DOHH2 (cell line): ENCODE measurements at regions not wholly inside any gene's neighbourhood (a gene's known extent, or its start where the extent isn't known, plus 50 kb on each side); places are given as distances from the start of the nearest gene placed in this dataset.

ENCODE experiments used
- CTCF ChIP-seq: fragments of 200-600 bp; sonication (generic); IDR thresholded peaks from one replicate; pipeline ENCODE4 v1.5.1; 2014; ENCODE audit warnings: antibody characterized with exemption, mild to moderate bottlenecking, low read depth, low read length; ENCODE audit not compliant: poor library complexity, severe bottlenecking
- EZH2phosphoT487 ChIP-seq: fragments of 200-600 bp; sonication (generic); IDR thresholded peaks from 2 replicates; pipeline ENCODE4 v1.6.1; 2017; ENCODE audit warnings: borderline replicate concordance, mild to moderate bottlenecking, antibody characterized with exemption, low read length, moderate library complexity, mixed read lengths

GRCh38 chr6:76792394-76792793 lies 670.9 kb downstream of the HTR1B start:
- TF ChIP-seq CTCF (no peak), EZH2phosphoT487 (no peak)
